ENCODE measurements at regions not wholly inside any gene's neighbourhood (a gene's known extent, or its start where the extent isn't known, plus 50 kb on each side); places are given as distances from the start of the nearest gene placed in this dataset.

GRCh38 chr5:33073881-33074327, 362.8 kb downstream of the NPR3 start:
- TF ChIP-seq POLR2A (IDR thresholded peaks at IDR 0.05) (no peak), CTCF (IDR thresholded peaks at IDR 0.05 in 4 of 5, conservative IDR thresholded peaks at IDR 0.05 in 1 of 5) (no peak)
